Kidney glomerular epithelial cell (primary cell): ENCODE measurements at regions not wholly inside any gene's neighbourhood (a gene's known extent, or its start where the extent isn't known, plus 50 kb on each side); places are given as distances from the start of the nearest gene placed in this dataset.
A peak's percentile ranks its signal among the peaks of the same experiment; 100 is the strongest.

Experiments used
- DNase-seq: peaks from one replicate; lab custom pipeline; 2025; lab: John Stamatoyannopoulos, UW

DNA sequence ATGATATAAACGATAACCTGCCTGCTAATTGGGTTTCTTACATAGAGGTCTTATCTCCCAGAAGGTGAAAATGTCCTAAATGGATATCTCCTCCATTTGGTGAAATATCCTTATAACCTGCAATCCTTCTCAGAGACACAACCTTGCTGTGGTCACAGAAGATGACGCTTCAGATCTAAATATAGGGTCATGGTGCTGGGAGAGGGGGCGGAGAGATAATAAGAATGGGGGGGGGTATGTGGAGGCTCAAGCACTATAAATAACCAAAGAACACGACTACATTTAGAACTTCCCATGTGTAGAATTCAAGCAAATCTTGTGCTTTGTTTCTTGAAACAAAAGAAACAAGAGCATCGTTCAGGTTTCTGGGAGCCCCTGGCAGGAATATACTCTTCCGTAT lies 260.6 kb upstream of the ESRRG start:
- DNase-seq, result no peak

DNA sequence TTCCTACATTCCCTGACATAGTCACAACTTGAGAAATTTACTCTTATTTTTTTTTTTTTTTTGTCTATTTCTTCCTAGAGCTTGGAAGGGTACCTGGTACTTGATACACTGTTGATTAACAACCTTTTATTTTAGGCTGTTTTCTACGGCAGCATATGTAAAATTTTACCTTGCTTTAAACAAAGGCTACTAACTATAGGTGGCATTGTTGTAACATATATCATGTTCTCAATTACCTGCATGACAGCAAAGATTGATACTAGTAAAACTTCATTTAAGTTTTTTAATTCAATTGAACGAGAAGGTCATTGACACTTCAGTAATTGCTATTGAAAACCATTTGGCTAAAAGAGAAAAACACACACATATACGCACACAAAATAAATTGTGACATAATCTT lies 238.3 kb upstream of the ESRRG start:
- no peak for DNase-seq

DNA sequence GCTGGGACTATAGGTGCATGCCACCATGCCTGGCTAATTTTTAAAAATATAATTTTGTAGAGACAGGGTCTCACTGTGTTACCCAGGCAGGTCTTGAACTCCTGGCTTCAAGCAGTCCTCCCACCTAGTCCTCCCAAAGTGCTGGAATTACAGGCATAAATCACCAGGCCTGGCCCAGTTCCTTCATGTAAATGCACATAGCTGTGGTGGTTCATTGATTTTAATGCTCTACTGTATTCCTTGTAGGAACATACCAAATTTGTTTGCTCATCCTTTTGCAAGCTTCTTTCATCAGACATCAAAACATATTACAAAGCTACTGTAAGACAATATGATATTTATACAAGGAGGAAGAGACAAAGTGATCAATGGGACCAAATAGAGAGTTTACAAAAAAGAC lies 237.5 kb upstream of the ESRRG start:
- DNase-seq, result no peak

DNA sequence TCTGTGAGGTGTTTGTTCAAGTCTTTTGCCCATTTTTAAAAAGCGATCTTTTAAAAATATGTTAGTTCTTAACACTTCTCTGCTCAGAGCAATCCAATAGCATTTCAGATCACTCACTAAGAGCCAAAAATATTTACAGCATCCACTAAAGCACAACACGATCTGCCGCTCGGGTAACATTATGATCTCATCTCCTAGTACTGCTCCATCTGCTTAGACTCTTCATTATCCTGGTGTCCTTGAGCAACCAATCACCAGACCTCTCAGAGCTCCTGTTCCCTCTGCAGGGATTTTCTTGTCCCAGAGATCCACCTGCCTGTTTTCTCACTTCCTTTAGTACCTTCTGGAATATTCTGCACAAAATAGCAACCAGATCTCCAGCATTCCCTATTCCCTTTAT lies 235.3 kb upstream of the ESRRG start:
- no peak for DNase-seq

DNA sequence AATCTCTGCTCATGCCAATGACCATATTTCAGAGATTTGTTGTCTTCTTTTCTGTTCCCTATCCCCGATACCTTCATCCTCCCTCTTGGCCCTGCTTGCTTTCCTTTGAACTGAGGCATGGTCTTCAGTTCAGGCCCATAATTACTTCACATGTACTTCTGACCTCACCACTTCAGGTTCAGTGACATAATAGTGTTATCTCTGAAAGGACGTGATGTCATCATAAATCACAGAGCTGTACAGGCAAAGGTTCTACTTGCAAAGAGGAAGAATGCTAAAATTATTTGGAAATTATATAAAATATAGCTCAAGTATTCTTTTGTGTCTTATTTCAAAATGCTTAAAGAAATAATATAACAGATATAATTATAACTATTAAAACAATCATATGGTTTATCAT lies 230.3 kb upstream of the ESRRG start:
- no peak for DNase-seq

DNA sequence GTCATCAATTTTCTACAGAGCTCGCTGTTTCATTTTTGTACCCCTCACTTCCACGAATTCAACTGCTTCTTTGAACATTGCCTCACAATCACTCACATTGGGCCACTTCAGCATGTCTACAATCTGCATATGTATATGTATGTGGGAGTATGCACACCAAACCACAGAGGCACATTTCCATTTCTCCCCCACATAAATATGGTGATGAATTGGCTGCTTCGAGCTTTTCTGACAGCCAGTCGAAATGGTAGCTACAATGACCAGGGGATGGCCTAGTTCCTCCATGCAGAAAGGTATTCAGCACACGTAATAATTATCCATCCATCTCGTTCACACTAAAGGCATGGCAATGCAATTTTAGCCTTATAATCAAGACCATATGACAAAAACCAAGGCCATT lies 229.6 kb upstream of the ESRRG start:
- DNase-seq, result no peak

DNA sequence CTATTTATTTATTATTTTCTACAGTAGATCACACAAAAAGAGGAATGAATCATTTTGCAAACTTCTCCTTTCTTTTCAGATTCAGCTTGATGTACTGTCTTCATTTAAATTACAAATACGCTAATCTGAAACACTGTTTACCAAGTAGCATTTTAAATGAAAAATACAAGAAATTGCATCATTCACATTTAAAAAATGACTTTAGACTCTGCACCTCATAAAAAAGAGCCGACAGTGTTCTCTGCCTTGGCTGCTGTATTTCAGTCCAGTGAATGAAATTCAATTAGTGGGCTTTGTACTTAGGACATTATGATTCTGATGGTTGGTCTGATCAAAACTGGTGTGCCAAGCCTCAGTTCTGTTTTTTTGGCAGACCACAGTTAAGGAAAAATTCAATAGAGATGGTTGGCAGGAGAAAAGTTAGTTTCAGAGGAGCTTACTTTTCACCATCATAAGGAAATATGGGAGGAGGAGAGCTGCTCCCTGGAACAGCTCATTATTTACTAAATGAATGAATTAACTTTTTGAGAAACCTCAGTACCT lies 222.4 kb upstream of the ESRRG start:
- no peak for DNase-seq

DNA sequence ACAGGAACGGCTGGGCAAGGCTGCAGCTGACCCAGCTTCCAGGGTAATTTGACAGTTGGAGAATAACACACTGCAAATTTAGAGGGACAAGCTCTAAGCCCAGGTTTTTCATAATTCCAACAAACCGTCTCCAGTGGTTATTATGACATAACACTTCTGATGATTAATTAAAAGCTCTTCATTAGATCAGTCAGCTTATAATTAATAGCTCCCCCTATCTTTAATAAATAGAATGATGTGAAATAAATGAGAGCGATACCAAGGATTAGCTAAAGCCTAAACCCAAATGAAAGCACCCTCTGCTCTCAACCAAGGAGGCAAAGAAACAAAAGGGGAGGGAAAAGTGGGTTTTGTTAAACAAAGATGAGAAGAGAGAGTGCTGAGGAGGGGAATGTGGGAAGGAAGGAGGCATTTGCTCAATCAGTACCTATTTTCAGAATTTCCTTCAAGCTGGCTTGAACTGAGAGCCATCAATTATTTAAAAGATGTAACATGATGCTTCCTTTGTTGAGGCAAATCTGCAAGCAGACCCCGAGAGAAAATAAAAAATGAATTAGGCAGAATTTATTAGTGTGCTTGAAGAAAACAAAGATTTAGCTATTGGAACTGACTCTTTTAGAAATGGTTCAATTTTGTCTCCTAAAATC lies 221.8 kb upstream of the ESRRG start:
- no peak for DNase-seq

DNA sequence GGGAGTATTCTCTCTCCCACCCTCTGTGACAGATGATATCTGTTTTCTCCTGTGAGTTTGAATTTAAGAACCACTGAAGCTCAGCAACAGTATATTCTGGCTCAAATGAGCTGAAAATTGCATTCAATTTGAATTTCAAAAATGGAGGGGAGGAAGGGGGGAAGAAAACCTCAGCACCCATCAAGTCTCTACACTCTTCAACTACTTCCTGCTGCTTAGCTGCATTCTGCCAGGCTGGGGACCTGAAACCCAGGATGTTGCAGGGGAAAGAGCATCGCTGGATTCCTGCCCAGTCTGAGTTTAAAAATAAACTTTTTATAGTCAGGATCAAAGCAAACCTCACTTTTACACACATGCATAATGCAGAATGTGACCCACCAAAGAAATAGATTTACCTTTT lies 214.3 kb upstream of the ESRRG start:
- no peak for DNase-seq

DNA sequence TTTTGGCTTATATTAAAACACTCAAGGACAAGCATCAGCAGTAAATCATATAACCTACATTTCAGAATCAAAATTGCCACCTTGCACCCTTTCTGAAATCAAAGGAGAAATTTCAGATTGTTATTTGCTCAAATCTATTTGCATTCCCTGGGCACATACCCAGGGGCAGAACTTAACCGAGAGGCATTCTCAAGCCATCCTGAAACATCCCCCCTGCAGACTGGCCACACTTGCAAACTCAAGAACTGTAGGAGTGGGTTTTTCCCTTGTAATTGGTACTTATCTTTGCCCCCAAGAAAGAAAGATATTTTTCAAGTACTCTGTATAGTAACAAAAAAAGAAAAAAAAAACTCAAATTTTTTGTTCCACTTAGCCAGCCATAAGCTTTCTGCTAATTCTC lies 213.6 kb upstream of the ESRRG start:
- DNase-seq, result no peak

DNA sequence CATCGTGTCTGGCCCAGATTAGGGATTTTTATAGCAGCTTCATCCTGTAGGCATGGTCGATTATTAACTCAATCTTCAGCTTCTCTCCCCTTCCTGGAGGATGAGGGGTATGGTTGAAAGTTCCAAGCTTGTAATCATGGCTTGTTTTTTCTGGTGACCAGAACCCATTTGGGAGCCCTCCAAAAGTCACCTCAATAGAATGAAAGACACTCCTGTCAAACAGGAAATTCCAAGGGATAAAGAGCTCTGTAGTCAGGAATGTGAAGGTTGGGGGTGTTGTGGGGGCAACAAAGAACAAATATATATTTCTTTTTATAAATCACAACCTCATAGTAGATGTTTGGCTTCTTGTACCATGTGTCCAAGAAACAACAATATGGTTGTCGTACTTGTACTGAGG lies 212.7 kb upstream of the ESRRG start:
- DNase-seq, result no peak

DNA sequence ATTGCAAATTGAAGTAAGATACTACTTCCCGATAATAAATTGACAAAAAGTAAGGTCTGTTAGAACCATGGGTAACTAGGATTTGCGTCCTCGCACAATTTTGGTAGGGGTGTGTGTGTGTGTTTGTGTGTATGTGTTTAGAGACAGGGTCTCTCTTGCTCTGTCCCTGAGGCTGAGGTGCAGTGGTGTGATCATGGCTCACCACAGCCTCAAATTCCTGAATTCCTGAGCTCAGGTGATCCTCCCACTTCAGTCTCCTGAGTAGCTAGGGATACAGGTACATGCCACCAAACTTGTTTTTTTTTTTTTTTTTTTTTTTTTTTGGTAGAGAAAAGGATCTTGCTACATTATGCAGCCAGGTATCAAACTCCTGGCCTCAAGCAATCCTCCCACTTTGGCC lies 209.2 kb upstream of the ESRRG start:
- no peak for DNase-seq

DNA sequence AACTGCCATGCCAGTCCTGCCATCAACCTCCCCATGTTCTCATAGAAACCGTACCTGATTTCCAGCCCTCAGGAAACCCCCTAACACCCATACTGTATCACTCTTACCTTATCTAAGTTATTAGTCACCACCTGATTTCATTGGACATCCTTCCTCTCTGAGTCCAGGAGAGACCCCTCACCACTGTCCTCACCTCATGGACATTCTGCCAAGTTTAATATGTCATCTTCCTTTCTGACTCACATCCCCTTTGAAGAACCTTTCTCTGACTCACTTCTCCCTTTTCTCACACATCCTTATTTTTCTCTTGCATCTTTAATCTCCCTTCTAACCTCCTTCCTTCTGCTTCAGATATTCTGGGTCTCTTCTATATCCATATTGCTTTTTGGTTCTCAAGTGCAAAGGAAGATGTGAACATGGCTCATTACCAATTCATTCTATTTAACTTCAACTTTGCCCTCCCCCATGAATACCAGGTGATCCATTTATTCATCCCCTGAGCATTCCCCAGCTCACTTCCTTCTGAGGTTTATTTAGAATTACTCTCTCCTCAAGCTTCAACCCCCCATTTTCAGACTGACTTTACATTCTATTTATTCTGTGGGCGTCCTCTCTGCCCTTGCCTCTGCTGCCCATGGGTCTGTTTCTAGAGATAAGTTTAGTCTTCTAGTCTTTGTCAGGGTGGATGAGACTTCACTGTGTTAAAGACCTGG lies 206.8 kb upstream of the ESRRG start:
- peak; percentile 88 for DNase-seq

DNA sequence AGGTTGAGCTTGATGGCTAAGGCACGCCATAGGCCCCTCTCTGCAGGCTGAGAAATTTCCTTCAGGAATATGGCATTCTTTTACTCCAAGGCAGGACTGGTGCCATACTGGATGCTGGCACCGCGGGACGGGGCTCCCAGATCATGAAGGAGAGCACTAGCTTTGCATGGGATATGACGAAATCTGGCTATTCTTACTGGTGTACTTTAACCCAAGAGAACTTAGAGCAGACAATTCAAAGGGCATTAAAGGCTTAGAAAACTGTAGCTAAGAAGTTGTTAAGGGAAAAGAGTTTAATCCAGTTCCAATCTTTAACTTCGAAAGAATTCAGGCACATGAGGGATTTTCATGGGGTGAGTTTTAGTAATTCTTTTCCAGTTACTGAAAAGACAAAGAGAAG lies 204.4 kb upstream of the ESRRG start:
- no peak for DNase-seq

DNA sequence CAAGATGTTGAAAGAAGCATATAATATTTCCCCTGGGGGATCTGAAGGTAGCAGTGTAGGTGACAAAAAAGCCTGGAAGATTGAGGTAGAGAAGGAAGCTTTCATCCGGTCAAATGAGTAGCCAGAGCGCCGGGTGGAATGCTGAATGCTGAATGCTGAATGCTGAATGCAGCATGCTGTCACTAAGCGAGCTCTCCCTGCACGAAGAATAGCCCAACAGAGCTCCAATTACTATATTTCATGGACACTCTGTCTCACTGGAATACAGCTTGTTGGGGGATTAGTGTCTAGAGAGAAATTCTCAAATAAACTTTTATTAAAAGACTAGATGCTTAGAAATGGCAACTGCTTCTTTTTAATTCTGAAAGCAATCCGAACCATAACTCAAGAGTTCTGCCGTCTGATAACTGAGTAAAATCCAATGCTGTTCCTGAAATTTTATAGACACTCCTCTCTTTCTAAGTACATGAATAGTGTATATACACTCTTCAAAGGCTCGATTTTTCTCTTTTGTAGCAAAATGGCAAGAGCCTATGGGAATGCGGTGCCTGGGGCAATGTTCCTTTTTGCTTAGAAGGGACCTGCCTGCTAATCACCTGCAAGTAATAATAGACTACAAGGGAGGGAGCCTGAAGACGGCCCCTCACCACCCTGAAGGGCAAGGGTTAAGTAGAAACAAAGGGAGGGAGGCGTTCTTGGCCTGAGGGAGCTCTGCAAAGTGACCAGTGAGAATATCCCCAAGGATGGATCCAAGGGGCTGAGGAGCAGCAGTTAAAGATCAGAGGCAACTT lies 203.7 kb upstream of the ESRRG start:
- no peak for DNase-seq

DNA sequence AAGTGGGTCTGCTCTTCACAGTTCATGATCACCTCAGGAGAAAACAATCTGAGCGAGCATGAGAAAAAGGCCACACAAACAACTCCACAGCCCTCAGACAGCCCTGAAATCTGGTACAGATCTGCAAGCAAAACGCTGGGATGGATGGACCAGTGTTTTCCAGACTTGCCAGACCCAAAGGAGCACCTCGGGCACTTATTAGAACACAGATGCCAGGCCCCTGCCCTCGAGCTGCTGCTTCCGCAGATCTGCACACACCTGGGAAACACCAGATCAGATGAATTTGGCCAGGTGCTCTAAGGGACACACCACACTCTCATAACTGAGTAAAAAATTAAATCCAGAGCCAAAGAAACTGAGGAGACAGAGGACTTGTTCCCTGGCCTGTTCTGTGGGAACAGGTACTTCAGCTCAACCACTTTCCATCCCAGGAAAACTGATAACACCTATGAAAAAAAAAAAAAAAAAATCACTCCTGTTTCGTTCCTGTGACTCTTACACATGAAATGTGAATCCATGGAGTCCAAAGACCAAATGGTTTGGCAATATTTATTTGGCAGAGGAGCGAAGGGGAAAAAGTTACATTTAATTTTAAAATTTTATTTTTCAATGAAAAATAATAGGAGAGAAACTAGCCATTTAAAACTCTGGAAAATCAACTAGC lies 202.9 kb upstream of the ESRRG start:
- DNase-seq, result no peak

DNA sequence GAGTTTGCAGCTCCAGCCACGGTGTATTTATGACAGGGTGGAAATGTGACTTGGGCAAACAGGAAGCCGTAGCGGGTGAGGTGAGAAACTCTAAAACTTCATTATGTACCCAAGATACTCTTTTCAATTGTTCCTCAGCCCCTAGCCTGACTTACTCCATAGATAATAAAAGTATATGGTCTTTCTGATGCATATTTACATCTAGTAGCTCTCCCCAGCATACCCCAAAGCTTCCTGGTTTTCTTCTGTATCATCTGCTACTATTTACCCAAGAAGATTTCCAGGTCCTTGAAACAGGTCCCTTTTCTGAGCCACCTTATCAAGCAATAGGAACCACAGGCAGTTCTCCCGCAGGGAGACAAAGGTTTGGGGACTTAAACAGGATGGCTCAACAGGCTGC lies 201.5 kb upstream of the ESRRG start:
- no peak for DNase-seq

DNA sequence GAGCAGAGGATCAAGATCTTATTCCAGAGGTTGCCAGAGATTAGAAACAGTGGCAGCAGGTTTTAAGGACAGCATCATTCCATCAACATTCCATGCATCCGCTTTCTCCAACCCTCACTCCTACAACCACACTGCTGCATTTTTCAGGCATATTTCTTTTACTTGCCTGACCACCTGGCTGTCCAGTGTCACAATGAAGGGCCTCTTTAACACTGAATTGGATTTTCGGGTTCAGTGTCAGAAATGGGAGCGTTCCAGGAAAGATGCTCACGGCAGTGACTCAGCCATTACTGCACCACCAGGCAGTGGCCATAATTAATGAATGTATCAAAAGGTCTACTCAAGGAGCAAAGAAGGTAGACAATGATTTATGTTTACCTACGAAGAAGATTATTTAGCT lies 200.4 kb upstream of the ESRRG start:
- no peak for DNase-seq

DNA sequence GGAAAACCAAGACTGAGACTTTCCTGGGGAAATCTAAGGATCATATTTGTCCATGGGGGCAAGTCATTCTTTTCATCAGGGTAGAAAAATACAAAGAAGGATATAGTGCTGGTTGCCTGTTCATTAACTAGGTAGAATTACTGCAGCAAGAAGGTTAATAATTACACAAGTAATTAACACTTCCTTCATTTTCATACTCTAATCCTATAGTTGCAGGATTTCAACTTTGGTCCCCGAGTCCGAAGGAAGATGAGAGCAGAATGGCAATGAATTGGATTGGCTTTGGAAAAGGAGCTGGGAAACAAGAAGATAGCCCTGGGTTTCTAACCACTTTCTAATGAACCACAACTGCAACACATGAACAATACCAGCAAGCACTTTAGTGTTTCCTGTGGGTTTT lies 199.2 kb upstream of the ESRRG start:
- no peak for DNase-seq

DNA sequence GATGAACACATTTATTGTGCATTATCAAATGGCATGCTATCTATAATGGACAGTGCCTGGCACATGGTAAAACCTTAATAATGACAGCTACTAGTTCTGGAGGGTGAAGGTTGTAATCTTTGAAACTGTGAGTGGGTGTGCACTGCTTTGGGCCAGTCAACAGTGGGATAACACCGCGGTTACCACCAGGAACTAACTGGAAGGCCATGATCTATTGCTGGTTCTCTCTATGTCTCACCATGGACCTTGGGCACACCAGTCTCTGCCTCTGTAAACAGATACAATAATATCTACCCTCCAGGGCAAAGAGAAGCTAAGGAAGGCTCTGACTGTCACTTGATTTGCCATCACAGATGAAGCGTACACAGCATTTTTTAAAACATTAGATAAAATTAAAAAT lies 198.6 kb upstream of the ESRRG start:
- DNase-seq, result no peak

DNA sequence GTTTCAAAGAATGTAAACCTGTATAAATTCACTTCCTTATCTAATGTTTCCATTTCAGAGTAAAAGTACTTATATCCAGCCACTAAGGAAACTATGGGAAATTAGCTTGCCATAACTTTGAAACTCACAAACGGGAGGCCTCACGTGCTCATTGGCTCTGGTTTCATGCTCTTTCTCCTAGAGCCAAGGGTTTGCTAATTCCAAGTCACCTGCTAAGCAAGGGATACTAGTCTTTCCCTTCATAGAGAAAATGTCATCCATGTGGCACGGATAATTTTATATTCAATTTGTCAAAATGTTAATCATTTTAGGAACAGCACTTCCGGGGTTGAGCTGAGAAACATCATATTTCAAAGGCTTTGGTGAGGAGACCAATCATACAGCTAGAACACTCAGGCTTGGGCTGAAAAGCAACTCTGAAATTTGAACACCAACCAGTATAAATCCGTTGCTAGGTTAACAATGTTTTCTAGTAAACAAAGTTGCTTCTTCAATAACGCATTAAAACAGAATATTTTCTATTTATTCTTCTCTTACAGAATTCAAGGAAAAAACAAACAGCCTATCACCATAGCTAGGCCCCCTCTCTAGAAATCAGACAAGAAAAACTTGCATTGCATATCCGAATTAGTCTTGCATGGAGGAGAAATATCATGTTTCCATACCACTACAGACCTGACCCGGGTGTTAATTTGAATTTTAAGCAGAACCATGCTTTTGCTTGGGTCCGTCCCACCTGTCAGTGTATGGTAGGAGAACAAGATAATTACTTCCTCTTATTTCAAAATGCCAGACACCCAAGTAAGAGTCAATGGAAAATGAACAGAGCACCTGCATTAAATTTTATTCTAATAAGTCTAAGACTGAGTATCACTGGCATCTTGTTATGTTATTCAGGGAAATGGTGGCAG lies 196.1 kb upstream of the ESRRG start:
- DNase-seq, result no peak
